ENCODE measurements at regions not wholly inside any gene's neighbourhood (a gene's known extent, or its start where the extent isn't known, plus 50 kb on each side); places are given as distances from the start of the nearest gene placed in this dataset.

DNA sequence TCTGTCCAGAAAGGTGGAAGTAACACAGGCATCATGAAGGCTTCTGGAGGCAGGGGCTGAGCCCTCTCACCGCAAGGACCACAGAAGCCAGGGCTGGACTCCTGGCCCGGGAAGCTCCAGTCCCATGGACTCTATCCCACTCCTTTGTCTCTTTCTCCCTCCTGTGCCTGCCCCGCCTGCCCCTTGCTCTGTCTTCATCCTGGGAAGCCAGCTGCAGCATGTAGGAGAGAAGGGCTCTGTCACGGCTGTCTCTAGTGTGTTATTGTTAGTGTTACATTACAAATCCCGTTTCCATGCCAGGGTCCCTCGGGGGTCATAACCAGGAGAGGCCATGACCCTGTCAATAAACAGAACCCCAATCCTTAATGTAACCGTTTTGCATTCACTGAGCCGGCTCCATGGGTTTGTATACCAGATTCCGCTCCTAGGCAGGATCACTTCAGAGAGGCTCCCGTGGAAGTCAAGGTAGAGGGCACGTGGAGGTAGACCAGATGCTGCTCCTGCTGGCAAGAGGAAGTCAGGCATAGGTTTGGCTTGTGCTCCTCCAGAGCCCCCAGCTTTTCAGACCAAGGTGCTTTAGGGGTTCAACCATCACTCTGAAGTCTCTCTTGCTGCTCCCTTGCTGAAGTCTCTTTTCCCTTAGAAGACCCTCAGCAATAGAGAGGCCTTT, 293.2 kb downstream of the ETS1 start:
- Histone ChIP-seq H3K4me2 (no peak overlapping the region), H3K79me2 (replicated peaks; ENCODE audit: insufficient read depth) (no peaks in the 10 kb centered on the region)
- ATAC-seq: no peak

More for the DNA sequence above, 293.2 kb downstream of the ETS1 start:
- H3K27me3 Mint-ChIP-seq (ENCODE audit: insufficient read depth, low read depth, poor library complexity): peaks cover 4% of the 10 kb centered on the region
- Histone ChIP-seq H3K36me3 (ENCODE audit: insufficient read depth) (no peaks in the 10 kb centered on the region), H3K27me3 (ENCODE audit: insufficient read depth) (no peaks in the 10 kb centered on the region), H3K27ac (ENCODE audit: low read depth) (no peak overlapping the region), H3K4me1 (ENCODE audit: insufficient read depth) (peaks cover 9% of the 10 kb centered on the region; the same call in 1 of the 2 replicates), H3F3A (replicated peaks; ENCODE audit: low read depth) (no peaks in the 10 kb centered on the region), H2AFZ (no peak overlapping the region), H3K4me3 (no peak overlapping the region), H3K9me2 (ENCODE audit: insufficient read depth) (peaks cover 3% of the 10 kb centered on the region; the same call in 1 of the 2 replicates), H4K20me1 (replicated peaks; ENCODE audit: insufficient read depth) (no peaks in the 10 kb centered on the region)
- DNase-seq (ENCODE audit: low spot score): no peak
- no peak overlapping the region for H3K27ac Mint-ChIP-seq
- no peak overlapping the region for H3K4me3 Mint-ChIP-seq
- H3K4me1 Mint-ChIP-seq: peaks cover 10% of the 10 kb centered on the region; the same call in 2 of the 3 replicates
- H3K36me3 Mint-ChIP-seq (ENCODE audit: low read depth): no peaks in the 10 kb centered on the region
- TF ChIP-seq, protein P1, sequence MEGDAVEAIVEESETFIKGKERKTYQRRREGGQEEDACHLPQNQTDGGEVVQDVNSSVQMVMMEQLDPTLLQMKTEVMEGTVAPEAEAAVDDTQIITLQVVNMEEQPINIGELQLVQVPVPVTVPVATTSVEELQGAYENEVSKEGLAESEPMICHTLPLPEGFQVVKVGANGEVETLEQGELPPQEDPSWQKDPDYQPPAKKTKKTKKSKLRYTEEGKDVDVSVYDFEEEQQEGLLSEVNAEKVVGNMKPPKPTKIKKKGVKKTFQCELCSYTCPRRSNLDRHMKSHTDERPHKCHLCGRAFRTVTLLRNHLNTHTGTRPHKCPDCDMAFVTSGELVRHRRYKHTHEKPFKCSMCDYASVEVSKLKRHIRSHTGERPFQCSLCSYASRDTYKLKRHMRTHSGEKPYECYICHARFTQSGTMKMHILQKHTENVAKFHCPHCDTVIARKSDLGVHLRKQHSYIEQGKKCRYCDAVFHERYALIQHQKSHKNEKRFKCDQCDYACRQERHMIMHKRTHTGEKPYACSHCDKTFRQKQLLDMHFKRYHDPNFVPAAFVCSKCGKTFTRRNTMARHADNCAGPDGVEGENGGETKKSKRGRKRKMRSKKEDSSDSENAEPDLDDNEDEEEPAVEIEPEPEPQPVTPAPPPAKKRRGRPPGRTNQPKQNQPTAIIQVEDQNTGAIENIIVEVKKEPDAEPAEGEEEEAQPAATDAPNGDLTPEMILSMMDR (conservative IDR thresholded peaks at IDR 0.05; ENCODE audit: low read depth in 2 of 2): no peak
- no peak for TF ChIP-seq EZH2phosphoT487 (IDR thresholded peaks at IDR 0.05; ENCODE audit: unreplicated experiment)
- TF ChIP-seq NANOG (IDR thresholded peaks at IDR 0.05; ENCODE audit: borderline replicate concordance): no peak
- TF ChIP-seq ZNF331 (CRISPR knock-in tag; IDR thresholded peaks at IDR 0.05; ENCODE audit: low read depth): no peak
- no peak for TF ChIP-seq ZNF114 (CRISPR knock-in tag; IDR thresholded peaks at IDR 0.05)
- TF ChIP-seq, protein P2, sequence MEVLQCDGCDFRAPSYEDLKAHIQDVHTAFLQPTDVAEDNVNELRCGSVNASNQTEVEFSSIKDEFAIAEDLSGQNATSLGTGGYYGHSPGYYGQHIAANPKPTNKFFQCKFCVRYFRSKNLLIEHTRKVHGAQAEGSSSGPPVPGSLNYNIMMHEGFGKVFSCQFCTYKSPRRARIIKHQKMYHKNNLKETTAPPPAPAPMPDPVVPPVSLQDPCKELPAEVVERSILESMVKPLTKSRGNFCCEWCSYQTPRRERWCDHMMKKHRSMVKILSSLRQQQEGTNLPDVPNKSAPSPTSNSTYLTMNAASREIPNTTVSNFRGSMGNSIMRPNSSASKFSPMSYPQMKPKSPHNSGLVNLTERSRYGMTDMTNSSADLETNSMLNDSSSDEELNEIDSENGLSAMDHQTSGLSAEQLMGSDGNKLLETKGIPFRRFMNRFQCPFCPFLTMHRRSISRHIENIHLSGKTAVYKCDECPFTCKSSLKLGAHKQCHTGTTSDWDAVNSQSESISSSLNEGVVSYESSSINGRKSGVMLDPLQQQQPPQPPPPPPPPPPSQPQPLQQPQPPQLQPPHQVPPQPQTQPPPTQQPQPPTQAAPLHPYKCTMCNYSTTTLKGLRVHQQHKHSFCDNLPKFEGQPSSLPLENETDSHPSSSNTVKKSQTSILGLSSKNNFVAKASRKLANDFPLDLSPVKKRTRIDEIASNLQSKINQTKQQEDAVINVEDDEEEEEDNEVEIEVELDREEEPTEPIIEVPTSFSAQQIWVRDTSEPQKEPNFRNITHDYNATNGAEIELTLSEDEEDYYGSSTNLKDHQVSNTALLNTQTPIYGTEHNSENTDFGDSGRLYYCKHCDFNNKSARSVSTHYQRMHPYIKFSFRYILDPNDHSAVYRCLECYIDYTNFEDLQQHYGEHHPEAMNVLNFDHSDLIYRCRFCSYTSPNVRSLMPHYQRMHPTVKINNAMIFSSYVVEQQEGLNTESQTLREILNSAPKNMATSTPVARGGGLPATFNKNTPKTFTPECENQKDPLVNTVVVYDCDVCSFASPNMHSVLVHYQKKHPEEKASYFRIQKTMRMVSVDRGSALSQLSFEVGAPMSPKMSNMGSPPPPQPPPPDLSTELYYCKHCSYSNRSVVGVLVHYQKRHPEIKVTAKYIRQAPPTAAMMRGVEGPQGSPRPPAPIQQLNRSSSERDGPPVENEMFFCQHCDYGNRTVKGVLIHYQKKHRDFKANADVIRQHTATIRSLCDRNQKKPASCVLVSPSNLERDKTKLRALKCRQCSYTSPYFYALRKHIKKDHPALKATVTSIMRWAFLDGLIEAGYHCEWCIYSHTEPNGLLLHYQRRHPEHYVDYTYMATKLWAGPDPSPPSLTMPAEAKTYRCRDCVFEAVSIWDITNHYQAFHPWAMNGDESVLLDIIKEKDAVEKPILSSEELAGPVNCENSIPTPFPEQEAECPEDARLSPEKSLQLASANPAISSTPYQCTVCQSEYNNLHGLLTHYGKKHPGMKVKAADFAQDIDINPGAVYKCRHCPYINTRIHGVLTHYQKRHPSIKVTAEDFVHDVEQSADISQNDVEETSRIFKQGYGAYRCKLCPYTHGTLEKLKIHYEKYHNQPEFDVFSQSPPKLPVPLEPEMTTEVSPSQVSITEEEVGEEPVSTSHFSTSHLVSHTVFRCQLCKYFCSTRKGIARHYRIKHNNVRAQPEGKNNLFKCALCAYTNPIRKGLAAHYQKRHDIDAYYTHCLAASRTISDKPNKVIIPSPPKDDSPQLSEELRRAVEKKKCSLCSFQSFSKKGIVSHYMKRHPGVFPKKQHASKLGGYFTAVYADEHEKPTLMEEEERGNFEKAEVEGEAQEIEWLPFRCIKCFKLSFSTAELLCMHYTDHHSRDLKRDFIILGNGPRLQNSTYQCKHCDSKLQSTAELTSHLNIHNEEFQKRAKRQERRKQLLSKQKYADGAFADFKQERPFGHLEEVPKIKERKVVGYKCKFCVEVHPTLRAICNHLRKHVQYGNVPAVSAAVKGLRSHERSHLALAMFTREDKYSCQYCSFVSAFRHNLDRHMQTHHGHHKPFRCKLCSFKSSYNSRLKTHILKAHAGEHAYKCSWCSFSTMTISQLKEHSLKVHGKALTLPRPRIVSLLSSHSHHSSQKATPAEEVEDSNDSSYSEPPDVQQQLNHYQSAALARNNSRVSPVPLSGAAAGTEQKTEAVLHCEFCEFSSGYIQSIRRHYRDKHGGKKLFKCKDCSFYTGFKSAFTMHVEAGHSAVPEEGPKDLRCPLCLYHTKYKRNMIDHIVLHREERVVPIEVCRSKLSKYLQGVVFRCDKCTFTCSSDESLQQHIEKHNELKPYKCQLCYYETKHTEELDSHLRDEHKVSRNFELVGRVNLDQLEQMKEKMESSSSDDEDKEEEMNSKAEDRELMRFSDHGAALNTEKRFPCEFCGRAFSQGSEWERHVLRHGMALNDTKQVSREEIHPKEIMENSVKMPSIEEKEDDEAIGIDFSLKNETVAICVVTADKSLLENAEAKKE (CRISPR knock-in tag; IDR thresholded peaks at IDR 0.05): no peak
- no peaks in the 10 kb centered on the region for H3K9me3 Mint-ChIP-seq

All from GM23338 (cell line).